Cardiac muscle cell (in vitro differentiated cells and primary cell): ENCODE measurements at regions not wholly inside any gene's neighbourhood (a gene's known extent, or its start where the extent isn't known, plus 50 kb on each side); places are given as distances from the start of the nearest gene placed in this dataset.

ENCODE experiments used
- DNase-seq, 2 donors: peaks; one replicate each; pipeline versions ENCODE4 v3.0.0 to v3.0.0-alpha.2; 2010 to 2017; ENCODE audit warnings: low read depth in 1 of 2, low spot score in 1 of 2
- H3K27ac ChIP-seq: fragments of 200-600 bp; sonication (generic); 2 replicates; pipeline ENCODE4 v1.5.1; 2016
- H3K27me3 ChIP-seq: fragments of 200-600 bp; sonication (generic); 2 replicates; pipeline ENCODE4 v1.6.0; 2016; ENCODE audit warnings: control low read depth
- H3K36me3 ChIP-seq: fragments of 200-600 bp; sonication (generic); 2 replicates; pipeline ENCODE4 v1.5.1; 2016; ENCODE audit warnings: control low read depth
- H3K4me1 ChIP-seq: fragments of 200-600 bp; sonication (generic); 2 replicates; pipeline ENCODE4 v1.8.1; 2017; ENCODE audit warnings: low read depth, mild to moderate bottlenecking, mixed run types
- H3K4me3 ChIP-seq: fragments of 200-600 bp; sonication (generic); 2 replicates; pipeline ENCODE4 v1.5.1; 2016; ENCODE audit warnings: mild to moderate bottlenecking
- H3K9me3 ChIP-seq: fragments of 200-600 bp; sonication (generic); 2 replicates; pipeline ENCODE4 v1.5.1; 2017; ENCODE audit warnings: low read depth, mild to moderate bottlenecking, control low read depth
- TF ChIP-seq, protein P1 (sequence below): IDR thresholded peaks from 2 replicates; pipeline ENCODE4 v1.5.1; 2012; ENCODE audit warnings: low read depth, mild to moderate bottlenecking, low read length

DNA sequence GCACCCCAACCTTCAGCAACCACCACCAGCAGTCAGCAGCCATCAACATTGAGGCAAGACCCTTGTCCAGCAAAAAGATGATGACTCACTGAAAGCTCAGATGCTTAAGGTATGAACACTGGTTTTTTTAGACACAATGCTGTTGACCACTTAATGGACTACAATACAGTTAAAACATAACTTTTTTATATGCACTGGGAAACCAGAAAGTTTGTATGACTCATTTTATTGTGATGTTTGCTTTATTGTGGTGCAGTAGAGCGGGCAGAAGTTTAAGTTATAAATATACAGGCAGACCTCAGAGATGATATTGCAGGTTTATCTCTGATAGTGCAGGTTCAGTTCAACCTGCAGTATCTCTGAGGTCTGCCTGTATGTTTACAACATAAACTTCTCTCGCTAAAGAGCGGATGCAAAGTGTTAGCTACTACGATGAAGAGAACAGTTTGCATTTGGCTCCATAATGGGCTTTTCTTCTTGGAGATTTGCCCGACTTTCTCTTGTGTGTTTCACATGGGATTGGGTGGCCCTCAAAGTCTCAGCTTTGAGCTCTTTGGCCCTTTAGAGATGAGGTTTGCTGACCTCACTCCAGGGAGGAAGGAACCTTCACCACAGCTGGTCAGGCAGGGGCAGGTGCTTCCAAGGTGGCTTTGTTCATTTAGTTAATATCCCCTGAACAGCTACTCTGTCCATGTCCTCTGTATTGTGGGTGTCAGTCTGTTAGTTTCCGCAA lies 84.4 kb upstream of the SHH start:
- DNase-seq = no peak
- Histone ChIP-seq H3K27me3 (no peaks in the 10 kb centered on the region), H3K27ac (no peak overlapping the region), H3K4me3 (no peak overlapping the region), H3K9me3 (no peaks in the 10 kb centered on the region), H3K36me3 (no peaks in the 10 kb centered on the region), H3K4me1 (no peaks in the 10 kb centered on the region)
- TF ChIP-seq, protein P1, sequence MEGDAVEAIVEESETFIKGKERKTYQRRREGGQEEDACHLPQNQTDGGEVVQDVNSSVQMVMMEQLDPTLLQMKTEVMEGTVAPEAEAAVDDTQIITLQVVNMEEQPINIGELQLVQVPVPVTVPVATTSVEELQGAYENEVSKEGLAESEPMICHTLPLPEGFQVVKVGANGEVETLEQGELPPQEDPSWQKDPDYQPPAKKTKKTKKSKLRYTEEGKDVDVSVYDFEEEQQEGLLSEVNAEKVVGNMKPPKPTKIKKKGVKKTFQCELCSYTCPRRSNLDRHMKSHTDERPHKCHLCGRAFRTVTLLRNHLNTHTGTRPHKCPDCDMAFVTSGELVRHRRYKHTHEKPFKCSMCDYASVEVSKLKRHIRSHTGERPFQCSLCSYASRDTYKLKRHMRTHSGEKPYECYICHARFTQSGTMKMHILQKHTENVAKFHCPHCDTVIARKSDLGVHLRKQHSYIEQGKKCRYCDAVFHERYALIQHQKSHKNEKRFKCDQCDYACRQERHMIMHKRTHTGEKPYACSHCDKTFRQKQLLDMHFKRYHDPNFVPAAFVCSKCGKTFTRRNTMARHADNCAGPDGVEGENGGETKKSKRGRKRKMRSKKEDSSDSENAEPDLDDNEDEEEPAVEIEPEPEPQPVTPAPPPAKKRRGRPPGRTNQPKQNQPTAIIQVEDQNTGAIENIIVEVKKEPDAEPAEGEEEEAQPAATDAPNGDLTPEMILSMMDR = no peak

- H3K27me3 ChIP-seq = no peaks in the 10 kb centered on the region
- no peak for DNase-seq
- no peaks in the 10 kb centered on the region for H3K36me3 ChIP-seq
- H3K4me1 ChIP-seq = no peaks in the 10 kb centered on the region
- H3K4me3 ChIP-seq = no peak overlapping the region
- H3K27ac ChIP-seq = no peak overlapping the region
- peaks cover 4% of the 10 kb centered on the region for H3K9me3 ChIP-seq
- TF ChIP-seq, protein P1 = no peak
Measured at GRCh38 chr7:155893664-155894063, 81.4 kb upstream of the SHH start.

DNA sequence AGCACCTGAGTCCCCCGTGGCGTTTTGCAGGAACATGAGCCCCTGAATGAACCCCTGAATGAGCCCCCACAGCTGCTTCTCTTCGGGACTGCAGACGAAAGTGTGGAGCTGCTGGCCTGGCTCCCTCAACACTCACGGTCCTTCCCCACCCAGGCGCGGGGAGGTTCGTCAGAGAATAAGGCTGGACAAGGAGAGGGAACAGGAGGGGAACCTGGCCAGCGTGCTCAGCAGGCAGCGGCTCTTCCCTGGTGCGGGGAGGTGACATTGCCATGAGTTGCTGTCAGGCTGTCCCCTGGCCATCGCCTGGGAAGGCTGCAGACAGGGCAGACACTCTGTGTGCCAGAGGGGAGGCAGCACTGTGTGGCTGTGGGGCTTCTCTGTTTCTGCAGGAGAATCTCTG lies 80.9 kb upstream of the SHH start:
- Histone ChIP-seq H3K4me1 (no peaks in the 10 kb centered on the region), H3K27ac (no peak overlapping the region), H3K4me3 (no peak overlapping the region), H3K9me3 (peaks cover 4% of the 10 kb centered on the region), H3K36me3 (no peaks in the 10 kb centered on the region), H3K27me3 (no peaks in the 10 kb centered on the region)
- DNase-seq = no peak
- TF ChIP-seq, protein P1 = no peak

GRCh38 chr7:155889636-155890511 lies 77.6 kb upstream of the SHH start:
- no peak for DNase-seq
- TF ChIP-seq, protein P1 = no peak
- H3K4me1 ChIP-seq = no peaks in the 10 kb centered on the region

GRCh38 chr7:155887174-155887525 lies 74.9 kb upstream of the SHH start:
- Histone ChIP-seq H3K9me3 (peaks cover 4% of the 10 kb centered on the region), H3K27me3 (no peaks in the 10 kb centered on the region), H3K27ac (no peak overlapping the region), H3K36me3 (no peaks in the 10 kb centered on the region), H3K4me3 (no peak overlapping the region), H3K4me1 (no peaks in the 10 kb centered on the region)
- DNase-seq = no peak
- TF ChIP-seq, protein P1 = no peak

More at GRCh38 chr7:155889636-155890511, 77.6 kb upstream of the SHH start:
- no peak overlapping the region for H3K4me3 ChIP-seq
- H3K9me3 ChIP-seq = peaks cover 4% of the 10 kb centered on the region
- H3K36me3 ChIP-seq = no peaks in the 10 kb centered on the region
- no peaks in the 10 kb centered on the region for H3K27me3 ChIP-seq
- no peak overlapping the region for H3K27ac ChIP-seq
